ES-I3 (cell line): ENCODE measurements at regions not wholly inside any gene's neighbourhood (a gene's known extent, or its start where the extent isn't known, plus 50 kb on each side); places are given as distances from the start of the nearest gene placed in this dataset.

Experiments
- H3K36me3 ChIP-seq: 2 replicates; pipeline ENCODE4 v1.6.1; 2013; ENCODE audit warnings: mild to moderate bottlenecking, low read length, control low read depth, moderate library complexity; ENCODE audit not compliant: insufficient read depth
- H3K4me1 ChIP-seq: 2 replicates; pipeline ENCODE4 v1.6.1; 2013; ENCODE audit warnings: mild to moderate bottlenecking, control low read depth, low read length; ENCODE audit not compliant: insufficient read depth
- H3K9ac ChIP-seq: 2 replicates; pipeline ENCODE4 v1.6.1; 2013; ENCODE audit warnings: low read depth, mild to moderate bottlenecking, low read length, moderate library complexity
- H3K9me3 ChIP-seq: 2 replicates; pipeline ENCODE4 v1.6.1; 2013; ENCODE audit warnings: mild to moderate bottlenecking, low read length, moderate library complexity; ENCODE audit not compliant: control insufficient read depth, insufficient read depth

DNA sequence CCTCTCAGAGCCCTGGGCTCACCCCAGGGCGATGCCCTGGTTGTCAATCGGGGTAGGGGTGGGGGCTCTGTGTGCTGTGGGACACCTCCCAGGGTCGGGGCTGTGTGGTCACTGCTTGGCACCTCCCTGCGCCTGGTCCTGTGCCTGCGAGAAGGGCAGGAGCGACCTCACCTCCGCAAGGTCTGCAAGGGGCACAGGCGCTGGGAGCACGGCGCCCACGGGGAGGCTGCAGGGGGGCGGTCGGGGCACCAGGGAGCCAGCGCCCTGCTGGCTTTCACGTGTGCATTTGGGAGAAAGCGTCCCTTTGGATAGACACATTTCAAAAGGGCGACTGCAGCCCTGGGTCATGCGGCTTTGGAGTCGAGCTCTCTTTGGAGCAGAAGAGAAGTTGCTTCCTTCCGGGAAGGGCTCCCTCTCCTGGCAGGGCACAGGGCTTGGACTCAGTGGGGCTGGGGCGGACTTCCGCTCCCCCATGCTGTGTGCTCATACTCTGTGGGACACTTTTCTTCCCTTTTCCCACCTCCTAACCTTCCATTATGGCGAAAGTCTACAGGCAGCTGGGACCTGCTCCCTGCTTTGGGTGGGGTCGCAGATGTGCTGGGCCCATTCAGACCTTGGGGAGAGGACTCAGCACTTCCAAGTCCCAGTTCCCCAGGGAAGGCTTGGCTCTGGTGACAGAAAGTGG is 52.9 kb upstream of the SLC28A3 start:
- no peaks in the 10 kb centered on the region; the same call in 1 of the 2 replicates for H3K4me1 ChIP-seq
- H3K9ac ChIP-seq, result no peak overlapping the region
- no peaks in the 10 kb centered on the region for H3K36me3 ChIP-seq
- no peaks in the 10 kb centered on the region for H3K9me3 ChIP-seq

DNA sequence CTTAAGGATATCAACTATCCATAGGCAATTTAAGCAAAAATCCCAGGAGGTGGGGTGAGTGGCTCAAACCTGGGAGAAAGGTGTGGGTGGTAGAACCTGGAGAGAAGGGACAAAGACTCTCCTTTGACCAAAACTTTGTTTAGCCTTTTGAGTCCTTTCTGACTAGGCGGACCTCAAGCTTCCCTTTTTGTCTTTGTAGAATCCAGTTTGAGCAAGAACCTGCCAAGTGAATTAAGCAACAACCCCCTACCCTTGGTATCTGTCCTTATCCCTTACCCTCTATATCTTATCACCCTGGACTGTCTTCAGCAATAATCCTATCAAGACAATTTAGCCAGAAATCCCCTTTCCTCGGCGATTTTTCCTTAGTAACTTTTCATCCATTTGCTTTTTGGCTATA is 53.5 kb upstream of the SLC28A3 start:
- no peaks in the 10 kb centered on the region for H3K36me3 ChIP-seq
- no peak overlapping the region for H3K9ac ChIP-seq
- H3K4me1 ChIP-seq, result no peaks in the 10 kb centered on the region; the same call in 1 of the 2 replicates
- H3K9me3 ChIP-seq, result no peaks in the 10 kb centered on the region

DNA sequence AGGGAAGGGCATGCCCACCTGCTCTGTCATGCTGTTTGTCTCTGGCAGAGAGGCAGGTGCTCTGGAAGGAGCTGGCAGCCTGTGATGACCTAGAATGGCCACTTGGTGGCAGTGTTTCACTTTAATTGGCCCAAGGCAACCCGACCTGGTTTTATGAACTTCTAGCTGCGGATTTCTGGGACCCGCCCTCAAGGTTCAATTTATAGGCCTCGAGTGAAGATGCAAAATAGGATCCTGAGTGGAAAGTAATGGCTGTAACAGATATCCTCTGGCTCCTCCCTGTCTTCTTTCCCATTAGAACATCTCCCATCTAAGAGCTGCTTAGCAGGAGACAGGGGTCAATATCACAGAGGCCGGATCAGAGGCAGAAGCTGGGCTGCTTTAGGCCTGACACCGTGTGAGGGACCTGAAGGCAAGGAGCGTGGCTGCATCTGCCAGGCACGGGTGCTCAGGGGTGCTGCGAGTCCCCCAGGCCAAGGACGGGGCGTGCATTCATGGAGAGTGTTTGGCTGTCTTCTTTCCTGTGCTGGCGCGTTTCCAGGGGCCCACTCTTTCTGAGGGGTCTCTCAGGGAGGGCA is 56.7 kb upstream of the SLC28A3 start:
- Histone ChIP-seq H3K4me1 (no peaks in the 10 kb centered on the region; the same call in 1 of the 2 replicates), H3K36me3 (no peaks in the 10 kb centered on the region), H3K9me3 (no peaks in the 10 kb centered on the region), H3K9ac (peak overlapping the region; percentile 23; the same call in 1 of the 2 replicates)

DNA sequence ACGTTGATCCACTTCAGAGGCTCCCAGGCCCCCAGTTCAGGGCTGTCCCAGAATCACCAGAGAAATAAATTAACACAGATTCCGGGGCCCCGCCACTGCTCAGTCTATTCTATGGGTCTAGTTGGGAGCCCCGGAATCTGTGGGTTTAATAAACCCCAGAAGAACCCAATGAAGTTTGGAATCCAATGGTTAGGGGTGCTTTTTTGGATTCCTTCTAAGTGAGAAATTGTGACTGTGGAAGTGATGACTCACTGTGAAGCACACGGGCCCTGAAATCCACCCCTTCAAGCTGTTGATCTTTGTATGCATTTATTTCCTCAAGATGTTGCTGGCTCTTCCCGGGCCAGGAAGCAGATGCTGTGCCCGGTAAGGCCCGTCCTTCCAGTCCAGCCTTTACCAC is 57.3 kb upstream of the SLC28A3 start:
- Histone ChIP-seq H3K9ac (no peak overlapping the region), H3K4me1 (no peaks in the 10 kb centered on the region; the same call in 1 of the 2 replicates), H3K36me3 (no peaks in the 10 kb centered on the region), H3K9me3 (no peaks in the 10 kb centered on the region)

DNA sequence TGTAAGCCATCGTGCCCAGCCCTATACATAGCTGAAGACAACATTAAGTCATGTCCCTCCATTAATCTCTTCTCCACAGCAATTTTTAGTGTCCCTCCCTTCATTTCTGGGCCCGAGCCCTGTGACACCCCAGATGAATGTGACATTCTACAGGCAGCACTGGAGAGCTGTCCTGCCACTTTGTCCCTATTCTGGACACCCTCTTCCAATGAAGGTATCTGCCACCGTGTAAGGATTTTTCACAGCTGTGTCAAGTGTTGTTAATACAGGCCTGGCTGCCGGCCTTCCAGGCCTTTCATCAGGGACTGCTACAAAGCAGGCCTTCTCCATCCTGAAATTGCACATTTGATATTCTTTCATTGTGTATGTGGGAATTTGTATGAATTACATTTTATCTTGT is 62.0 kb upstream of the SLC28A3 start:
- H3K36me3 ChIP-seq, result no peaks in the 10 kb centered on the region
- no peak overlapping the region for H3K9ac ChIP-seq
- H3K4me1 ChIP-seq, result no peaks in the 10 kb centered on the region; the same call in 1 of the 2 replicates
- H3K9me3 ChIP-seq, result no peaks in the 10 kb centered on the region

DNA sequence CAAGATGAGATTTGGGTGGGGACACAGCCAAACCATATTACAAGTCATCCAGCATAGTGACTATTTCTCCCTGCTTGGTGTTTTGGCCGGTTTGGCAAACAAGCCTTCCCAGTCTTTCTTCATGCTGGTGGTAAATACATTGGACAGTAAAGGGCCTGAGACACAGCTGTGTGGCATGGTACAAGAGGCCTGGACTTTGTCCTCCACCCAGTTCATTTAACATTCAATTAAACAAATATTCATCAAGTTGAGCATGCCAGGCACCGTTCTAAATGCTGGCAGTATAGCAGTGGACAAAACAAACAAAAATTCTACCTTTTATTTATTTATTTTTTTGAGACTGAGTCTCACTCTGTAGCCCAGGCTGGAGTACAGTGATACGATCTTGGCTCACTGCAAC is 62.7 kb upstream of the SLC28A3 start:
- Histone ChIP-seq H3K4me1 (no peaks in the 10 kb centered on the region), H3K36me3 (no peaks in the 10 kb centered on the region), H3K9ac (no peak overlapping the region), H3K9me3 (no peaks in the 10 kb centered on the region)

DNA sequence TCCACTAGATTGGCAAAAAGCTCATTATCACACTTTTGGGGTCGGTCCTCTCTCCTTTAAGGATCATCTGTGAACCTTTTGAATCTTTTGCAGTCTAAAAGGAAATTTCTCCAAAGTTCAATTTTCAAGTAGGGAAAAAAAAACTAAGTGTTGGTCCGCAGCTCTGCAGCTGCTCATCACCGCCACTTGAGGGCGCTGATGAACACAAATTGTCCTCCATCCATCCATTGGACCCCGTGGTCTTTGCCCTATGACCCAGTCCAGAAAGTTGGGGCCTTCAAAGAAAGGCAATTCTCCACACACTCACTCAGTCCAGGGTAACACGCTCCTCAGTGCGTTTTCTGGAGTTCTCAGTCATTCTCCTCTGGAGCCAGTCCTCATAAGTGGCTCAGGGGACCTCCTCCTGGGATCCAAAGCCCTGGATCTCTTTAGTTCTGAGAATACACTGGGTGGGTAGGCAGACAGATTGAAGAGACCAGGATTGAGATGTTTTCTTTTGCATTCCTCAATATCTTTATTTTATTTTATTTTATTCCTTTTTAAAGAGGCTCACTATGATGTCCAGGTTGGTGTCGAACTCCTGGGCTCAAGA is 63.6 kb upstream of the SLC28A3 start:
- no peaks in the 10 kb centered on the region for H3K36me3 ChIP-seq
- no peaks in the 10 kb centered on the region for H3K9me3 ChIP-seq
- H3K9ac ChIP-seq, result no peak overlapping the region
- H3K4me1 ChIP-seq, result no peaks in the 10 kb centered on the region

DNA sequence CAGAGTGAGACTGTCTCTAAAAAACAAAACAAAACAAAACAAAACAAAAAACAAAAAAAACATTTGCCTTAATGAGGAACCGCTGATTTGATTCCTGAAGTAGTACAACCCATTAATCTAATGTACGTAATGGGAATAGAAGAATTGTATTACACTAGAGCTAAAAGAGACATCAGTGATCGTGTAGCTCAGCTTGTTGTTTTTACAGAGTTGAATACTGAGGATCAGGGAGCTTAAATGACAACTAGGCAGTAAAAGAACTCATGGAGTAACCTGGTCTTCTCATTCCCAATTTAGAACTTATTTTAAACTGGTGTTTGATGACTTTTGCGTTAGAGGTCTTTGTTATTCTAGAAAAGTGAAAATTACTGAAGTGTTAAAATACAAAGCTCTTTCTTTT is 65.1 kb upstream of the SLC28A3 start:
- H3K9ac ChIP-seq, result no peak overlapping the region
- H3K4me1 ChIP-seq, result no peaks in the 10 kb centered on the region
- H3K9me3 ChIP-seq, result no peaks in the 10 kb centered on the region
- H3K36me3 ChIP-seq, result no peaks in the 10 kb centered on the region

DNA sequence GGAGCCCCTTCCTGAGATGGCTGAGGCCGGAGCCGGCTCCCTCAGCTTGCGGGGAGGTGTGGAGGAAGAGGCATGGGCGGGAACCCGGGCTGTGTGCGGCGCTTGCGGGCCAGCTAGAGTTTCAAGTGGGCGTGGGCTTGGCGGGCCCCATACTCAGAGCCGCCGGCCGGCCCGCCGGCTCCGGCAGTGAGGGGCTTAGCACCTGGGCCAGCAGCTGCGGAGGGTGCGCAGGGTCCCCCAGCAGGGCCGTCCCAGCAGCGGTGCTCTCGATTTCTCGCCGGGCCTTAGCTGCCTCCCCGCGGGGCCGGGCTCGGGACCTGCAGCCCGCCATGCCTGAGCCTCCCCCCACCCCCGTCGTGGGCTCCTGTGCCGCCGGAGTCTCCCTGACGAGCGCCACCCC is 67.9 kb upstream of the SLC28A3 start:
- no peaks in the 10 kb centered on the region for H3K9me3 ChIP-seq
- no peaks in the 10 kb centered on the region for H3K4me1 ChIP-seq
- H3K9ac ChIP-seq, result no peak overlapping the region
- H3K36me3 ChIP-seq, result no peaks in the 10 kb centered on the region

DNA sequence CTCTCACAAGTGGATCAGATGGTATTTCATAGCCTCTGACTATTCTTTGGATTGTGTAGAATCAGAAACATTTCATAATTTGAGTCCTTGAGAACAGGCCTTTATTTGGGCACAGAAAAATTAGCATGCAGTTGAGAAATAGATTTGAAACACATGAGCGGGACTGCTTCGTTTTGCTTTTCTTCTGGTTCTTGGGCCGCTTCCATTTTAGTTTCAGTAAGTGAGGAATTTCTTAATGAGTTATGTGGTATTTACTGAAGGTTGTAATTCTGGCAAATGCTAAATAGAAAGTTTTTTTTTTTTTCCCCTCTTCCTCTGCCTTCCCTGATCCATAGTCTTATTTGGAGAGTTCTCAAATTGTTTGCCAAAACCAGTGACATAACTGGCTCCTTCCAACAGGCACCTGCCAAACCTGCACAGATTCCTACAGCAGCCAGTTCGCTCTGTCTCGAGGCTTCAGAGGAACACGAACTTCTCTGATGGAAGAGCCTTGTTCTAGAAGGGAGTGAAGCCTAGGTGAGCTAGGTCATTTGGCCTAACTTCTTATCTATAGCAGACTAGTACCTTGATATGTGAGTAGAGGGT is 71.2 kb upstream of the SLC28A3 start:
- no peaks in the 10 kb centered on the region for H3K36me3 ChIP-seq

DNA sequence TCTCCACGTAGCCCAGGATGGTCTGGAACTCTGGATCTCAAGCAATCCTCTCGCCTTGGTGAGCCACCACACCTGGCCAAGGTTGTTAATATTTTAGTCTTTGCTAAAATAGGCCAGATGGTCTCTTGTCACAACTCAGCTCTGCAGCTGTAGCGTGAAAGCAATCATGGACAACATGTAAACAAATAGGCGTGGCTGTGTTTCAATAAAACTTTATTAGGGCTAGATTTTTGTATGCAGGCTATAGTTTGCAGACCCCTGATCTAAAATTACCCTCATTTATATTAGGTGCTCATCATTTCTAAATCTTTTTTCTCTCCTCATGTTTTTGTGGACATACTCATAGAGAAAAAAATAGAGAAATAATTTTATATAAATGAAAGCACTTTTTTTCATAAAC is 72.1 kb upstream of the SLC28A3 start:
- no peaks in the 10 kb centered on the region for H3K9me3 ChIP-seq
- H3K4me1 ChIP-seq, result no peaks in the 10 kb centered on the region
- H3K9ac ChIP-seq, result no peak overlapping the region
- no peaks in the 10 kb centered on the region for H3K36me3 ChIP-seq

More for the DNA sequence above, 71.2 kb upstream of the SLC28A3 start:
- H3K9me3 ChIP-seq, result no peaks in the 10 kb centered on the region
- no peaks in the 10 kb centered on the region for H3K4me1 ChIP-seq
- no peak overlapping the region for H3K9ac ChIP-seq

DNA sequence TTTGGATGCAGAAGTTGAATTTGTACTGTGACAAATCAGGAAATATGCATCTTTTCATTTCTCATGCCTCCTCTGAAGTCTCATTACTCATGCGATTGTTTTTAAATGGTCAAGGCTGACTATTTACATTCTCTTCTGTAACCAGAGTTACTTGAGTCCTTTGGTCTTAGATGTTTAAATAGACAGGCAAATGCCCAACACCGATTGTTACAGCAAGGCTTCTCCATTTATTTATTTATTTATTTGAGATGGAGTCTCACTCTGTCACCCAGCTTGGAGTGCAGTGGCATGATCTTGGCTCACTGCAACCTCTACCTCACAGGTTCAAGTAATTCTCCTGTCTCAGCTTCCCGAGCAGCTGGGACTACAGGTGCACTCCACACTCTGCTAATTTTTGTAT is 72.7 kb upstream of the SLC28A3 start:
- Histone ChIP-seq H3K36me3 (no peaks in the 10 kb centered on the region), H3K9ac (no peak overlapping the region), H3K4me1 (no peaks in the 10 kb centered on the region), H3K9me3 (no peaks in the 10 kb centered on the region)

DNA sequence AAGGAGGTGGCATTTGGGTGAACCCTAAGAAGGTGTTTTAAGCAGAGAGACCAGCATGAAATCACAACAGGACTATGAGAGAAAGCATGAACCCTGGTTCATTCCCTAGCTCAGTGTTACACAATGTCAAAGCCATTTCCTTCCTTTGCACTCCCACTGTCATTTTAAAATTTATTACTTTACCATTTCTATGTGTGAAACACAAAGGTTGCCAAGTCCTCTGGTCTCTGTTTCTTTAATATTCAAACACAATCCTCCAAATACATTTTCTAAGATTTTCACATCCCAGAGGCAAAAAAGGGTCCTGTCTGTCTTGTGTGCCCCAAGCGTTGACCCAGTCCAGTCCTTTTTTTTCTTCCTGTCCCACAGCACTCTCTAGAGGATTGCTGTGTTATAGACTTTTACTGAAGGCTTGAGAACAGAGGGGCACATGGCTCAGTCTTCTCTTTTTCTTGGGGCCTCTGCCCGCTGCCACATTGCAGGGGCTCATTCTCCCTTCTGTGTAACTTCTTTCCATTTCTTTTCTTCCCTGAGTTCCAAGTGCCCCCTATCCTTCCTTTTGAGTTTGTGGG is 78.6 kb upstream of the SLC28A3 start:
- Histone ChIP-seq H3K9ac (no peak overlapping the region), H3K36me3 (no peaks in the 10 kb centered on the region), H3K9me3 (0 out of 2 replicates have a peak, but pooled peaks cover 4% of the 10 kb centered on the region), H3K4me1 (no peaks in the 10 kb centered on the region)

DNA sequence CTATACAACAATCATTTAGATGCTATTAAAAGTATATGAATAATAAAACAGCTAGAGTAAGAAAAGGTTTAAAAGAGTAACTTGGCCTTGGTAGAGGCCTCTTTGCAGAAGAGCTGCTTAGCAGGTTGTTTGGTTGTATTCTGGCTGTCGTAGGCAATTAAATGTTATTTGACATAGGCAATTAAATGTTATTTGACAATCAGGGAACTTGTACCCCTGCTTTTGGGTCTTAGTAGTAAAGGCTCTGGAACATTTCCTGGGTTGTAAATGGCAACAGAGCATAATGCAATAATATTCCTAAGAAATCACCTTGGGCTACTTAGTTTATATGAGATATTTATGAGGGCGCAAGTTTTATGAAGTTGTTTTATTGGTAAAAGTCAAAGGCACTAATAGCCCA is 84.4 kb upstream of the SLC28A3 start:
- H3K36me3 ChIP-seq, result no peaks in the 10 kb centered on the region
- H3K9ac ChIP-seq, result no peak overlapping the region
- peaks cover 4% of the 10 kb centered on the region; the same call in 1 of the 2 replicates for H3K9me3 ChIP-seq
- no peaks in the 10 kb centered on the region for H3K4me1 ChIP-seq
